GM23338 (cell line): ENCODE measurements at regions not wholly inside any gene's neighbourhood (a gene's known extent, or its start where the extent isn't known, plus 50 kb on each side); places are given as distances from the start of the nearest gene placed in this dataset.

Experiments used
- ATAC-seq: fragments of 200-7000 bp; cut with Tn5 transposase; 3 replicates; pipeline ENCODE4 v1.9.1; 2020
- DNase-seq: peaks from one replicate; pipeline ENCODE4 v3.0.0-alpha.2; 2015; ENCODE audit warnings: low spot score
- H2AFZ ChIP-seq: fragments of 200-600 bp; sonication (generic); 2 replicates; pipeline ENCODE4 v1.8.0; 2016; ENCODE audit warnings: antibody characterized with exemption, mild to moderate bottlenecking, moderate library complexity
- H3F3A ChIP-seq: fragments of 200-600 bp; sonication (generic); replicated peaks from 2 replicates; pipeline ENCODE4 v1.8.0; 2017; ENCODE audit warnings: antibody characterized with exemption, mixed run types, low read depth
- H3K27ac ChIP-seq: fragments of 200-600 bp; sonication (generic); 2 replicates; pipeline ENCODE4 v1.6.1; 2016; ENCODE audit warnings: low read depth
- H3K27me3 ChIP-seq: fragments of 200-600 bp; sonication (generic); 2 replicates; pipeline ENCODE4 v1.8.0; 2016; ENCODE audit warnings: mild to moderate bottlenecking, mixed run types, moderate library complexity; ENCODE audit not compliant: insufficient read depth
- H3K36me3 ChIP-seq: fragments of 200-600 bp; sonication (generic); 2 replicates; pipeline ENCODE4 v1.8.0; 2016; ENCODE audit warnings: mild to moderate bottlenecking; ENCODE audit not compliant: insufficient read depth
- H3K4me1 ChIP-seq: fragments of 200-600 bp; sonication (generic); 2 replicates; pipeline ENCODE4 v1.8.0; 2016; ENCODE audit warnings: mild to moderate bottlenecking, moderate library complexity; ENCODE audit not compliant: insufficient read depth
- H3K4me2 ChIP-seq: fragments of 200-600 bp; sonication (generic); 2 replicates; pipeline ENCODE4 v1.7.1; 2017; ENCODE audit warnings: mixed run types
- H3K4me3 ChIP-seq: fragments of 200-600 bp; sonication (generic); 2 replicates; pipeline ENCODE4 v1.6.1; 2016; ENCODE audit warnings: mixed run types
- H3K79me2 ChIP-seq: fragments of 200-600 bp; sonication (generic); replicated peaks from 2 replicates; pipeline ENCODE4 v1.8.0; 2017; ENCODE audit warnings: mild to moderate bottlenecking; ENCODE audit not compliant: insufficient read depth
- H3K9me2 ChIP-seq: fragments of 200-600 bp; sonication (generic); 2 replicates; pipeline ENCODE4 v1.8.0; 2017; ENCODE audit not compliant: insufficient read depth
- H4K20me1 ChIP-seq: fragments of 200-600 bp; sonication (generic); replicated peaks from 2 replicates; pipeline ENCODE4 v1.8.0; 2017; ENCODE audit warnings: mild to moderate bottlenecking; ENCODE audit not compliant: insufficient read depth
- H3K27ac Mint-ChIP-seq: 2 replicates; pipeline ENCODE4 v1.8.0; 2020; ENCODE audit warnings: inconsistent platforms, mild to moderate bottlenecking, moderate library complexity, mixed read lengths
- H3K27me3 Mint-ChIP-seq: 3 replicates; pipeline ENCODE4 v1.8.0; 2022; ENCODE audit warnings: low read depth, mild to moderate bottlenecking, moderate library complexity, mixed read lengths, inconsistent platforms; ENCODE audit not compliant: insufficient read depth, poor library complexity
- H3K36me3 Mint-ChIP-seq: 3 replicates; pipeline ENCODE4 v1.8.0; 2021; ENCODE audit warnings: low read depth, mild to moderate bottlenecking, inconsistent platforms, moderate library complexity, mixed read lengths
- H3K4me1 Mint-ChIP-seq: 3 replicates; pipeline ENCODE4 v1.8.0; 2020; ENCODE audit warnings: mild to moderate bottlenecking, inconsistent platforms, mixed read lengths
- H3K4me3 Mint-ChIP-seq: 3 replicates; pipeline ENCODE4 v1.8.0; 2021; ENCODE audit warnings: moderate library complexity, mild to moderate bottlenecking, inconsistent platforms, mixed read lengths
- H3K9me3 Mint-ChIP-seq: 3 replicates; pipeline ENCODE4 v1.8.0; 2020; ENCODE audit warnings: moderate library complexity, mild to moderate bottlenecking, inconsistent platforms, mixed read lengths
- CREB1 ChIP-seq: fragments of 250-450 bp; sonication (Bioruptor Pico); IDR thresholded peaks from 2 replicates; pipeline ENCODE4 v1.5.0; 2020; ENCODE audit warnings: low read depth, mild to moderate bottlenecking, moderate library complexity
- ETS1 ChIP-seq: IDR thresholded peaks from 2 replicates; pipeline ENCODE4 v1.6.1; 2016; ENCODE audit warnings: antibody characterized with exemption
- EZH2 ChIP-seq: fragments of 200-600 bp; sonication (generic); IDR thresholded peaks from one replicate; pipeline ENCODE4 v1.8.0; 2017; ENCODE audit warnings: antibody characterized with exemption, mild to moderate bottlenecking, low read depth; ENCODE audit not compliant: unreplicated experiment
- EZH2phosphoT487 ChIP-seq: fragments of 200-600 bp; sonication (generic); IDR thresholded peaks from one replicate; pipeline ENCODE4 v1.8.1; 2018; ENCODE audit warnings: antibody characterized with exemption; ENCODE audit not compliant: unreplicated experiment
- JUNB ChIP-seq: IDR thresholded peaks from one replicate; pipeline ENCODE4 v1.6.1; 2016; ENCODE audit warnings: antibody characterized with exemption; ENCODE audit not compliant: unreplicated experiment
- NANOG ChIP-seq: IDR thresholded peaks from 2 replicates; pipeline ENCODE4 v1.6.1; 2016; ENCODE audit warnings: antibody characterized with exemption, borderline replicate concordance
- POLR2AphosphoS5 ChIP-seq: IDR thresholded peaks from 2 replicates; pipeline ENCODE4 v1.6.1; 2016; ENCODE audit warnings: antibody characterized with exemption, low read depth
- STAT1 ChIP-seq: IDR thresholded peaks from one replicate; pipeline ENCODE4 v1.6.1; 2016; ENCODE audit warnings: antibody characterized with exemption; ENCODE audit not compliant: unreplicated experiment
- ZNF114 ChIP-seq: fragments of 250-450 bp; sonication (Bioruptor Pico); IDR thresholded peaks from 2 replicates; pipeline ENCODE4 v1.5.0; 2020; ENCODE audit warnings: mild to moderate bottlenecking, moderate library complexity
- ZNF331 ChIP-seq: fragments of 250-450 bp; sonication (Bioruptor Pico); IDR thresholded peaks from 2 replicates; pipeline ENCODE4 v1.5.0; 2020; ENCODE audit warnings: low read depth, mild to moderate bottlenecking, moderate library complexity
- TF ChIP-seq, protein P1 (sequence below), 2 experiments: fragments of 200-600 bp in 1 of 2; sonication (generic) in 1 of 2; conservative IDR thresholded peaks; 2 replicates each; pipeline versions ENCODE4 v1.5.1 to v1.6.1; 2016 to 2017; ENCODE audit warnings: antibody characterized with exemption in 2 of 2, low read depth in 2 of 2, mild to moderate bottlenecking in 2 of 2, moderate library complexity in 1 of 2
- TF ChIP-seq, protein P2 (sequence below): IDR thresholded peaks from one replicate; pipeline ENCODE4 v1.6.1; 2018; ENCODE audit warnings: antibody characterized with exemption; ENCODE audit not compliant: unreplicated experiment
- TF ChIP-seq, protein P3 (sequence below): fragments of 250-450 bp; sonication (Bioruptor Pico); IDR thresholded peaks from 2 replicates; pipeline ENCODE4 v1.5.0; 2020; ENCODE audit warnings: mild to moderate bottlenecking, moderate library complexity

GRCh38 chr21:35410123-35410522, 361.0 kb upstream of the RUNX1 start:
- Histone ChIP-seq H3K4me3 (no peak overlapping the region), H3K27me3 (no peaks in the 10 kb centered on the region), H2AFZ (0 out of 2 replicates have a peak overlapping the region, but pooled peaks have one; percentile 38), H3K4me1 (peaks cover 16% of the 10 kb centered on the region), H3K27ac (no peak overlapping the region), H3F3A (no peaks in the 10 kb centered on the region), H4K20me1 (no peaks in the 10 kb centered on the region), H3K4me2 (no peak overlapping the region), H3K79me2 (no peaks in the 10 kb centered on the region), H3K36me3 (no peaks in the 10 kb centered on the region), H3K9me2 (peaks cover under 1% of the 10 kb centered on the region)
- DNase-seq (no peak), ATAC-seq (no peak)
- Mint-ChIP-seq H3K9me3 (peaks cover 10% of the 10 kb centered on the region; the same call in 2 of the 3 replicates), H3K36me3 (no peaks in the 10 kb centered on the region), H3K27ac (no peak overlapping the region), H3K4me1 (peaks cover 34% of the 10 kb centered on the region), H3K27me3 (peaks cover 7% of the 10 kb centered on the region), H3K4me3 (no peak overlapping the region)
- TF ChIP-seq, protein P1, sequence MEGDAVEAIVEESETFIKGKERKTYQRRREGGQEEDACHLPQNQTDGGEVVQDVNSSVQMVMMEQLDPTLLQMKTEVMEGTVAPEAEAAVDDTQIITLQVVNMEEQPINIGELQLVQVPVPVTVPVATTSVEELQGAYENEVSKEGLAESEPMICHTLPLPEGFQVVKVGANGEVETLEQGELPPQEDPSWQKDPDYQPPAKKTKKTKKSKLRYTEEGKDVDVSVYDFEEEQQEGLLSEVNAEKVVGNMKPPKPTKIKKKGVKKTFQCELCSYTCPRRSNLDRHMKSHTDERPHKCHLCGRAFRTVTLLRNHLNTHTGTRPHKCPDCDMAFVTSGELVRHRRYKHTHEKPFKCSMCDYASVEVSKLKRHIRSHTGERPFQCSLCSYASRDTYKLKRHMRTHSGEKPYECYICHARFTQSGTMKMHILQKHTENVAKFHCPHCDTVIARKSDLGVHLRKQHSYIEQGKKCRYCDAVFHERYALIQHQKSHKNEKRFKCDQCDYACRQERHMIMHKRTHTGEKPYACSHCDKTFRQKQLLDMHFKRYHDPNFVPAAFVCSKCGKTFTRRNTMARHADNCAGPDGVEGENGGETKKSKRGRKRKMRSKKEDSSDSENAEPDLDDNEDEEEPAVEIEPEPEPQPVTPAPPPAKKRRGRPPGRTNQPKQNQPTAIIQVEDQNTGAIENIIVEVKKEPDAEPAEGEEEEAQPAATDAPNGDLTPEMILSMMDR (conservative IDR thresholded peaks at IDR 0.05; ENCODE audit: low read depth in 2 of 2): no peak
- no peak for TF ChIP-seq JUNB
- TF ChIP-seq EZH2: no peak
- TF ChIP-seq, protein P2, sequence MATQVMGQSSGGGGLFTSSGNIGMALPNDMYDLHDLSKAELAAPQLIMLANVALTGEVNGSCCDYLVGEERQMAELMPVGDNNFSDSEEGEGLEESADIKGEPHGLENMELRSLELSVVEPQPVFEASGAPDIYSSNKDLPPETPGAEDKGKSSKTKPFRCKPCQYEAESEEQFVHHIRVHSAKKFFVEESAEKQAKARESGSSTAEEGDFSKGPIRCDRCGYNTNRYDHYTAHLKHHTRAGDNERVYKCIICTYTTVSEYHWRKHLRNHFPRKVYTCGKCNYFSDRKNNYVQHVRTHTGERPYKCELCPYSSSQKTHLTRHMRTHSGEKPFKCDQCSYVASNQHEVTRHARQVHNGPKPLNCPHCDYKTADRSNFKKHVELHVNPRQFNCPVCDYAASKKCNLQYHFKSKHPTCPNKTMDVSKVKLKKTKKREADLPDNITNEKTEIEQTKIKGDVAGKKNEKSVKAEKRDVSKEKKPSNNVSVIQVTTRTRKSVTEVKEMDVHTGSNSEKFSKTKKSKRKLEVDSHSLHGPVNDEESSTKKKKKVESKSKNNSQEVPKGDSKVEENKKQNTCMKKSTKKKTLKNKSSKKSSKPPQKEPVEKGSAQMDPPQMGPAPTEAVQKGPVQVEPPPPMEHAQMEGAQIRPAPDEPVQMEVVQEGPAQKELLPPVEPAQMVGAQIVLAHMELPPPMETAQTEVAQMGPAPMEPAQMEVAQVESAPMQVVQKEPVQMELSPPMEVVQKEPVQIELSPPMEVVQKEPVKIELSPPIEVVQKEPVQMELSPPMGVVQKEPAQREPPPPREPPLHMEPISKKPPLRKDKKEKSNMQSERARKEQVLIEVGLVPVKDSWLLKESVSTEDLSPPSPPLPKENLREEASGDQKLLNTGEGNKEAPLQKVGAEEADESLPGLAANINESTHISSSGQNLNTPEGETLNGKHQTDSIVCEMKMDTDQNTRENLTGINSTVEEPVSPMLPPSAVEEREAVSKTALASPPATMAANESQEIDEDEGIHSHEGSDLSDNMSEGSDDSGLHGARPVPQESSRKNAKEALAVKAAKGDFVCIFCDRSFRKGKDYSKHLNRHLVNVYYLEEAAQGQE: no peak
- no peak for TF ChIP-seq ZNF331 (CRISPR knock-in tag)
- TF ChIP-seq, protein P3, sequence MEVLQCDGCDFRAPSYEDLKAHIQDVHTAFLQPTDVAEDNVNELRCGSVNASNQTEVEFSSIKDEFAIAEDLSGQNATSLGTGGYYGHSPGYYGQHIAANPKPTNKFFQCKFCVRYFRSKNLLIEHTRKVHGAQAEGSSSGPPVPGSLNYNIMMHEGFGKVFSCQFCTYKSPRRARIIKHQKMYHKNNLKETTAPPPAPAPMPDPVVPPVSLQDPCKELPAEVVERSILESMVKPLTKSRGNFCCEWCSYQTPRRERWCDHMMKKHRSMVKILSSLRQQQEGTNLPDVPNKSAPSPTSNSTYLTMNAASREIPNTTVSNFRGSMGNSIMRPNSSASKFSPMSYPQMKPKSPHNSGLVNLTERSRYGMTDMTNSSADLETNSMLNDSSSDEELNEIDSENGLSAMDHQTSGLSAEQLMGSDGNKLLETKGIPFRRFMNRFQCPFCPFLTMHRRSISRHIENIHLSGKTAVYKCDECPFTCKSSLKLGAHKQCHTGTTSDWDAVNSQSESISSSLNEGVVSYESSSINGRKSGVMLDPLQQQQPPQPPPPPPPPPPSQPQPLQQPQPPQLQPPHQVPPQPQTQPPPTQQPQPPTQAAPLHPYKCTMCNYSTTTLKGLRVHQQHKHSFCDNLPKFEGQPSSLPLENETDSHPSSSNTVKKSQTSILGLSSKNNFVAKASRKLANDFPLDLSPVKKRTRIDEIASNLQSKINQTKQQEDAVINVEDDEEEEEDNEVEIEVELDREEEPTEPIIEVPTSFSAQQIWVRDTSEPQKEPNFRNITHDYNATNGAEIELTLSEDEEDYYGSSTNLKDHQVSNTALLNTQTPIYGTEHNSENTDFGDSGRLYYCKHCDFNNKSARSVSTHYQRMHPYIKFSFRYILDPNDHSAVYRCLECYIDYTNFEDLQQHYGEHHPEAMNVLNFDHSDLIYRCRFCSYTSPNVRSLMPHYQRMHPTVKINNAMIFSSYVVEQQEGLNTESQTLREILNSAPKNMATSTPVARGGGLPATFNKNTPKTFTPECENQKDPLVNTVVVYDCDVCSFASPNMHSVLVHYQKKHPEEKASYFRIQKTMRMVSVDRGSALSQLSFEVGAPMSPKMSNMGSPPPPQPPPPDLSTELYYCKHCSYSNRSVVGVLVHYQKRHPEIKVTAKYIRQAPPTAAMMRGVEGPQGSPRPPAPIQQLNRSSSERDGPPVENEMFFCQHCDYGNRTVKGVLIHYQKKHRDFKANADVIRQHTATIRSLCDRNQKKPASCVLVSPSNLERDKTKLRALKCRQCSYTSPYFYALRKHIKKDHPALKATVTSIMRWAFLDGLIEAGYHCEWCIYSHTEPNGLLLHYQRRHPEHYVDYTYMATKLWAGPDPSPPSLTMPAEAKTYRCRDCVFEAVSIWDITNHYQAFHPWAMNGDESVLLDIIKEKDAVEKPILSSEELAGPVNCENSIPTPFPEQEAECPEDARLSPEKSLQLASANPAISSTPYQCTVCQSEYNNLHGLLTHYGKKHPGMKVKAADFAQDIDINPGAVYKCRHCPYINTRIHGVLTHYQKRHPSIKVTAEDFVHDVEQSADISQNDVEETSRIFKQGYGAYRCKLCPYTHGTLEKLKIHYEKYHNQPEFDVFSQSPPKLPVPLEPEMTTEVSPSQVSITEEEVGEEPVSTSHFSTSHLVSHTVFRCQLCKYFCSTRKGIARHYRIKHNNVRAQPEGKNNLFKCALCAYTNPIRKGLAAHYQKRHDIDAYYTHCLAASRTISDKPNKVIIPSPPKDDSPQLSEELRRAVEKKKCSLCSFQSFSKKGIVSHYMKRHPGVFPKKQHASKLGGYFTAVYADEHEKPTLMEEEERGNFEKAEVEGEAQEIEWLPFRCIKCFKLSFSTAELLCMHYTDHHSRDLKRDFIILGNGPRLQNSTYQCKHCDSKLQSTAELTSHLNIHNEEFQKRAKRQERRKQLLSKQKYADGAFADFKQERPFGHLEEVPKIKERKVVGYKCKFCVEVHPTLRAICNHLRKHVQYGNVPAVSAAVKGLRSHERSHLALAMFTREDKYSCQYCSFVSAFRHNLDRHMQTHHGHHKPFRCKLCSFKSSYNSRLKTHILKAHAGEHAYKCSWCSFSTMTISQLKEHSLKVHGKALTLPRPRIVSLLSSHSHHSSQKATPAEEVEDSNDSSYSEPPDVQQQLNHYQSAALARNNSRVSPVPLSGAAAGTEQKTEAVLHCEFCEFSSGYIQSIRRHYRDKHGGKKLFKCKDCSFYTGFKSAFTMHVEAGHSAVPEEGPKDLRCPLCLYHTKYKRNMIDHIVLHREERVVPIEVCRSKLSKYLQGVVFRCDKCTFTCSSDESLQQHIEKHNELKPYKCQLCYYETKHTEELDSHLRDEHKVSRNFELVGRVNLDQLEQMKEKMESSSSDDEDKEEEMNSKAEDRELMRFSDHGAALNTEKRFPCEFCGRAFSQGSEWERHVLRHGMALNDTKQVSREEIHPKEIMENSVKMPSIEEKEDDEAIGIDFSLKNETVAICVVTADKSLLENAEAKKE (CRISPR knock-in tag): no peak
- no peak for TF ChIP-seq ZNF114
- no peak for TF ChIP-seq EZH2phosphoT487
- no peak for TF ChIP-seq ETS1
- TF ChIP-seq STAT1: no peak
- TF ChIP-seq NANOG: no peak
- TF ChIP-seq CREB1: no peak
- TF ChIP-seq POLR2AphosphoS5: no peak
